GM21737 (cell line): ENCODE measurements at regions not wholly inside any gene's neighbourhood (a gene's known extent, or its start where the extent isn't known, plus 50 kb on each side); places are given as distances from the start of the nearest gene placed in this dataset.
"Not testable (repeated sequence)": the region's sequence is repeated elsewhere in the genome, so short reads cannot be mapped to it uniquely, and the experiment has no call there.

Experiments
- ATAC-seq: cut with Tn5 transposase; IDR thresholded peaks from one replicate; pipeline ENCODE4 v1.9.1; 2021; ENCODE audit warnings: mild to moderate bottlenecking, moderate library complexity; ENCODE audit not compliant: unreplicated experiment

DNA sequence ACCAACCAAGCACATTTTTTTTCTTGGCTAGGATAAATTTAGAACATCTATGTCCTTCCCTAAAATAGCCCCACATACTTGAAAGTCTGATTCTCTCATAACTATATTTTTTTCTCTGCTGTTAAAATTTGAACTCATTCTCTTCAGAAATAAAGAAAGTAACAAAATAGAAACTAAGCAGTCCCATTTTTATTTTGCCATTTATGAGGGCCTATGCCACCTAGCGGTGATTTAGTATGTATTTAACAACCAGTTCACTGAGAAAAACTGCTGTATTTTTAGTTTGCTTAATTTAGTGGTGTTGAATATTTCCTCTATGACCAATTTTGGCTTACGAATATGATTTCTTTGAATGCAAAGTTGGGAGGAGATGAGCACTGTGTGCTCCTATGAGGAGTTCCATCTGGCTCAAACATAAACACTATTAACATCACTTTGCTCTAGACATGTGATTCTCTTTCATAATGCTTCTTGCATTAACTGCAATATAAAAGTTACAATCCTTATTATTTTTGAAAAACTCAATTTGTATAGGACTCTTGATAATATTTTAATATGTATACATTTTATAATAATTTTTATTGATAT is 116.6 kb downstream of the SYT15B start:
- ATAC-seq = not testable (repeated sequence)

DNA sequence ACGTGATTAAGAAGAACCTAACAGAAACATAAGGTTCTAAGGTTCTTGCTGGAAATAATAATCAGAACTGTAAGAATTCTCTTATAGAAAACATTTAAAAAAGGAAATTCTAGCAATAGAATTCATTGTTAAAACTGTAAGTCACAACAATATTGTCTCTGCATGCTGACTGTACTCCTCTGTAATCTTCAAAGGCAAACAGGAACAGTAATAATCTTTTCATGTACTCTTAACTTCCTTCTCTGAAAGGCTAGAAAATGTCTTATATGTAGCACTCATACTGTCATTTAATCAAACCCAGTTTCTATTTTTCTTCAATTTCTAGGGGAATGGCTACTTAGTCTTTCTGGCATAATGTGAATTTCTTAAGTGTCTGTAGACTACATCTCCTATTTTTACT is 103.5 kb upstream of the AGAP9 start:
- not testable (repeated sequence) for ATAC-seq

DNA sequence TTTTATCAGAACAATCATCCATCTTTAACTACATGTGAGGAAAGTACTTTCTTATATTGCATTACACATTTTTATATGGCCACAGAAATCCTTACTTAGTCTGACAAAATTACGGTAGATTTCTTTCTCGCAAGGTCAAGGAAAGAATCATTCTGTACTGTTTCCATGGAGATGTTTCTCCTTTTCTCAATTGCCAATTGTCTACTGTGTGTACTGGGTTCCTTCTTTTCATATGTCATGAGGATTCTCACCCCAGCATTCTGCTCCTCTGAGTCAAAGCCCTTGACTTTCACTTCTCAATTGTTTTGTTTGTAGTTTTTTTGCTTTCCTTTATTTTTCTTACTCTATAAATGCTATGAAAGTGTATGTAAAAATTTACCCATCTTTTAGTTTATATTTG is 99.3 kb upstream of the AGAP9 start:
- not testable (repeated sequence) for ATAC-seq

DNA sequence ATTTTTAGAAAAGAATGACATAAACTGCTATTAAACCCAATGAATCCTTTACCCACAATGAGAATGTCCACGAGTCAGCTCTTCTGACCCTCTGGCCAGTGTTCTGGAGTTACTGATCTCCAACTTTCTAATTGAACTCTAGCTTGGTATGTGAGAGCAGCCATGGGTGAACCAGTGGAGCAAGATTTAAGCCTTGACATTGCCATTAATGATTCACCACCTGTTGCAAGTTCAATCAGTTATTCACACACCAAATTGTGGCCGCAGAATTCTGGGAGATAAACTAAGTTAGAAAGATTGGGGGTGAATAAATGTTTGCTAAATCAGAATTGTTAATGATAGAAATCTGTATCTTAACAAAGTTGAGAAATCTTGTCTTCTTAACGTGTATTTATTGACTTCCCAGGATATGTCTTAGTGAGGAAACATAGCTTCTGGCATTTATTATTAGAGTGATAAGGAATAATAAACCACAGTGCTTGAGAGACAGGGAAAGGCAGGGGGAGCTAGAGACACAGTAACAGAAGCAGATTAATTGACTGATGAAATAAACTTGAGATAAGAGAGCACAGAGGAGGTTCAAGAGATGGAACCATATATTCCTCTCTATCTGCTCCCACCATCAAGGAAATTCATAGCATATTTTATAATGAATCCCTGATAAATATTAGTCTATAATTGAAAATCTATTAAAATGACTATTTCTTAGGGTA is 96.0 kb upstream of the AGAP9 start:
- ATAC-seq = not testable (repeated sequence)

DNA sequence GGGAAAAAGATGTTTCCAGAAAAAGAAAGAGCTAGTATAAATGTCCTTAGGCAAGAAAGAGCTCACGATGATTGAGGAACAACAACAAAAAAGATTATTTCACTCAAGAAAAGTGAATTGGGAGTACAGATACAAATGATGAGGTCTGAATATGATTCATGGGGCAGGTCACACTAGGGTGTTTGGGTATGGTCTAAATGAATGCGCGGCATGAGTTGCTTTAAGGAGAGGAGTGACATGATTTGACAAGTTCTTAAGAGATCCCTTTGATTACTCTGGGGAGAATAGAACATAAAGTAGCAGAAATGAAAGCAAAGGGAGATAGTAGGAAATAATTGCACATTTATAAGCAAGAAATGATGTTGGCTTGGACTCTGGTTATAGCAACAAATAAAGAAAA is 85.9 kb upstream of the AGAP9 start:
- ATAC-seq = not testable (repeated sequence)

DNA sequence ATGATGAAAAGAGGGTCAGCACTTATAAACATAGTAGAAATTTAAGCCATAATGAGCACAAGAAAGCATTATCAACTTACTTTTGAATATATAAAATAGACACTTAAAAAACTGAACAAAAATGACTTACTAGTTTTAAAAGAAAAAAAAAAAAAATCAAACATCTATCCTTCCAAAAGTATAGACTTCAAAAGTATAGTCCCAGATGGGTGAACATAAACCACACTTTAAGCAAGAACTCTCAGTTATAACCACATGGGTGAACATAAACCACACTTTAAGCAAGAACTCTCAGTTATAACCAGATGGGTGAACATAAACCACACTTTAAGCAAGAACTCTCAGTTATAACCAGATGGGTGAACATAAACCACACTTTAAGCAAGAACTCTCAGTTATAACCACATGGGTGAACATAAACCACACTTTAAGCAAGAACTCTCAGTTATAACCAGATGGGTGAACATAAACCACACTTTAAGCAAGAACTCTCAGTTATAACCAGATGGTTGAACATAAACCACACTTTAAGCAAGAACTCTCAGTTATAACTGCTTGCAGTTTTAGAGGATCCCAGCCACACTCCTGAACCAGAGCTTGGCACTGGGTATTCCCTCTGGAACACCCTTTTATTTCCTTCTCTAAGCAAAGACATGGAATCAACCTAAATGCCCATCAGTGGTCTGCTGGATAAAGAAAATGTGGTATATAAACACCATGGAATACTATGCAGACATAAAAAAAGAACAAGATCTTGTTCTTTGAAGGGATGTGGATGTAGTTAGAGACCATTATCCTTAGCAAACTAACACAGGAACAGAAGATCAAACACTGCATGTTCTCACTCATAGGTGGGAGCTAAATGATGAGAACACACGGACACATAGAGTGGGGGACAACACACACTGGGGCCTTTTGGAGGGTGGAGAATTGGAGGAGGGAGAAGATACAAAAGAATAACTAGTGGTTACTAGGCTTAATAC is 82.6 kb upstream of the AGAP9 start:
- not testable (repeated sequence) for ATAC-seq

DNA sequence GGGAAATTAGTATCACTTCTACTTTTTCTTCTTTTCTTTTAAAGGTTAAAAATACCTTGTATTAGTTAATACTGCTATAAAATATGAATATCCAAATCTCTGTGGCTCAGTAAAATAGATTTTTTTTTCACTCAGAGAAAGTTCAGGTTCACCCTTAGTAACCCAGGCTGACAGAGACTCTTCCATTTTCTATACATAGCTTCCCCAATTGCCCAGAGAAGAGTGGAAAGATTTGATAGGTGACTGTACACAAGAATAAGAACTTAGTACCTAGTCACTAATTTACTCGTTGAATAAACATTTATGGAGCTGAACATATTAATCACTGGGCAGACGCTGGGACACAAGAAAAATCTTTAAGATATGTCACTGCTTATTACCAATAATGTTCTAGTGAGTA is 77.2 kb upstream of the AGAP9 start:
- ATAC-seq = not testable (repeated sequence)

DNA sequence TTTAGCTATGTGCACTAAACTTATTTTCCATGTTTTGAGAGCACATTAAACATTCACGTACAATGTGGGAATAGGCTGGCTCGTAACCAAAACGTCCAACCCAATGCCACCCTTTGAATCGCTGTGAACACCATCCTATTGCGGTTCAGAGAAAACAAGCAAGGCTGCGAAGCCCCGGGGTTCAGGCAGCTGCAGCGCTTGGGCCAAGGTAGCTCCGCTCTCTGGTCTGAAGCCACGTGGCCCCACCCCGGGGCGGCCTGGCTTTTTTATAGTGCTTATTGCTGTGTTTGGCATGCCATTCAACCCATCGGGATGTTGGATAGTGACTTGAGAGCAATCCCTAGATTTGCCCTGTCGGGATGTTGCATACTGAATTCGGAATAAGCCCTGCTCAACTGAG is 76.7 kb upstream of the AGAP9 start:
- not testable (repeated sequence) for ATAC-seq

DNA sequence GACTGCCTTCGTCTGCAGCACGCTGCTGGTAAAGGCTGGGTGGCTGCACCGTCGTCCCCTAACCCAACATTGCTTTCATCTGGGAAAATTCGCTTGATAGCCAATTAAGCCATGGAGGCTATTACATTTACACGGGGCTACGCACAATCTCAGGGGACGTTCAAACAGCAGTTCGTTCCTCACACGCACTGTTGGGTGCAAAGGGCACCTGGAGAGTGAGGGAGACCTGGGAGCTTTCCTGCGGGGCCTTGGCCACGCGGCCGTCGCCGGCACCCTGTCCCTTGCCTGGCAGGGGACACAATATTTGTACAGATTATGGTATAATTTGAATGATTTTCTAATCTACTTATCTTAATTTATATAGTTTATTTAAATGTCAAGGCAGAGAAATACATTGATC is 76.2 kb upstream of the AGAP9 start:
- ATAC-seq = not testable (repeated sequence)

DNA sequence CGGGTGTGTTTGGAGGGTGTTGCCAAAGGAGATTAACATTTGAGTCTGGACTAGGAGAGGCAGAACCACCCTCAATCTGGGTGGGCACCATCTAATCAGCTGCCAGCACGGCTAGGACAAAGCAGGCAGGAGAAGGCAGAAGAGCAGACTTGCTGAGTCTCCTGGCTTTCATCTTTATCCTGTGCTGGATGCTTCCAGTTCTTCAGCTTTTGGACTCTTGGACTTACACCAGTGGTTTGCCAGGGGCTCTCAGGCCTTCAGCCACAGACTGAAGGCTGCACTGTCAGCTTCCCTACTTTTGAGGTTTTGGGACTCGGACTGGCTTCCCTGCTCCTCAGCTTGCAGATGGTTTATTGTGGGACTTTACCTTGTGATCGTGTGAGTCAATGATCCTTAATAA is 70.4 kb upstream of the AGAP9 start:
- ATAC-seq = not testable (repeated sequence)

DNA sequence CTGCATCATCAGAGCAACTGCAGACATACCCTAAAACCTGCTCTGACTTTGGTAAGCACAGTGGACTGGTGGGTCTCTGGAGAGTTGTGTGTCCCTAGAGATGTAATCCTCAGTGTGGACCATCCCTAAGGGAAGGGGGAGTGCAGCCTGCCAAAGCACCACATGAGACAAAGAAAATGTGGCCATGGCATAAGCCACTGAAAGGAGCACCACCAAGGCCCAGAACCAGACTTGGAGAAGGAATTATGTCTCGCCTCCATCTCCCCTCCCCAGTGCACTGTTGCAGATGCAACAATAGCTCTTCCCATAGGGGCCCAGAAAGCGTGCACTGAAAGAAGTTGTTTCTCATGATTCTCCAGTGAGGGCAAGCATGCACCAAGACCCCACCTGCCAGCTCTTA is 69.7 kb upstream of the AGAP9 start:
- not testable (repeated sequence) for ATAC-seq

DNA sequence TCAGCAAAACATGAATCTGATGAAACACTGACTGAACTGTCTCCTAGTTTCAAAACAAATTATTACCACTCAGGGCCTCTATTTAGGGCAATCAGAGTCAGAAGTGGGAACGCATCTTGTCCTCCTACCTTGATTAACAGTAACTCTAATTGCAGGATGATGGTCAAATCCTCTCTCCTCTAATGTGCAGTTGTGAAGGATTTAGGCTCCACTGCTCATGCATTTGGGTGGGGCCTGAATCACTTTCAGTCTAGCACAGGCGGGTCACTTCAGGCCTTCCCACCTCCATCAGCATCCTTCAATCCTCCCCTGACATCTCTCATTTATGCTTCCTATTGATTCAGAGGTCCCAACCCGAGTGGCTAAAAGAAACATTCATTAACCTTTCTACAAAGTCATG is 67.5 kb upstream of the AGAP9 start:
- ATAC-seq = not testable (repeated sequence)

DNA sequence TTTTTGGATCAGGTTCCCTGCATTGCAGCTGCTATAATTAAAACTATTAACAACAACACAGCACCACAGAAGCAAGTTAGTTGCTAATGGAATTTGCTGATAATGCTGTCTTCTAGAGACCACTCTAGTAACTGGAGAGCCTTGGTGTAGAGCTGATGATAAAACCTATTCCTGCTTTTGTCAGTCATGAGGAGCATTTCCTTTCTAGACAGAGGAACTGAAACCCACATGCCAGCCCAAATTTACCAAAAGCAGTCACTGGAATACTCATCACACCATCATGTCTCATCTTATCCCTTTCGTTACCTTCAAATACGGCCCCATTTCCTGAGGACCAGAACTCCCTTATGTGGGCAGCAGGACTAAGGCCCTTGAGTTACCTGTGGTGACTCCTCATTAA is 67.1 kb upstream of the AGAP9 start:
- ATAC-seq = not testable (repeated sequence)

DNA sequence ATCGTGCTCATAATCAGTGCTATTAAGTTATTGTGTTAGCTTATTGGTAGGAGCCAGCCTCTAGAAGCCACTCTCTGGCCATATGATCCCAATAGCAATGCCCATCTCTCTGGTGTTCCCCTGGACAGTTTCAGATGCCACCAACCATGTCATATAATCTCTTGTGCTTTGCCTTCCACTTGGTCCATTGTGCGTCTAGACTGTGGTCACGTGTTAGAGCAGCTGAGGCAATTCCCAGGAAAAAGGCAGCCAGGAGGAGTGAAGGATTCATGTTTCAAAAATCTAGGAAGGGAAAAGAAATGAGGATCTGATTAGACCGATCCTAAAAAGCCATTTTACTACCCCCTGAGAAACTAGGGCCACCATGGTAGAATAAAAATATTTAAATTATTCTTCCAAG is 58.6 kb upstream of the AGAP9 start:
- ATAC-seq = not testable (repeated sequence)

DNA sequence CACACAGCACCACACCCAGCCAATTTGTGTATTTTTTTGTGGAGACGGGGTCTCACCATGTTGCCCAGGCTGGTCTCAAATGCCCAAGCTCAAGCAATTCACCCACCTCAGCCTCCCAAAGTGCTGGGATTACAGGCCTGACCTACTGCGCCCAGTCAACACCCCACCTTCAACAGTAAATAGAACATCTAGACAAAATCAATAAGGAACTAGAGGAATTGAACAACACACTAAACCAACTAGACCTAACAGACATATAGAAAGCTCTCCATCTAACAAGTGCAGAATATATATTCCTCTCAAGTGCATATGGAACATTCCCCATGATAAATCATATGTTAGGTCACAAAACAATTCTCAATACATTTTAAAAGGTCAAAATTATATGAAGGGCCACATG is 56.6 kb upstream of the AGAP9 start:
- ATAC-seq = not testable (repeated sequence)

DNA sequence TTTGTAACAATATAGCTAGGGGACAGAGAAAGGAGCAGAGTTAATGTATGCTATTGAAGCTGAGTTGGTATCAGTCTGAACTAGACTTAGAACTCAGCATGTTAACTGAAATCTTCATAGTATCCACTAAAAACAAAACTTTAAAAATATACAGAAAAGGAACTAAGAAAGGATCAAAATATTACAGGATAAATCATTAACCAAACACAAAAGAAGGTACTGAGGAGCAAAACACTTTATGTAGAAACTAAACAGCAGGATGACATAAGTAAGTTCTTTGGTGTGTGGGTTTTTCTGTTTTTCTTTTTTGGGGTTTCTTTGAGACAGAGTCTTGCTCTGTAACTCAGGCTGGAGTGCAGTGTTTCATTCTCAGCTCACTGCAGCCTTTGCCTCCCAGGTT is 55.1 kb upstream of the AGAP9 start:
- peak; percentile 97 for ATAC-seq
